ENCODE measurements at regions not wholly inside any gene's neighbourhood (a gene's known extent, or its start where the extent isn't known, plus 50 kb on each side); places are given as distances from the start of the nearest gene placed in this dataset.
A peak's percentile ranks its signal among the peaks of the same experiment; 100 is the strongest.
"Not testable (repeated sequence)": the region's sequence is repeated elsewhere in the genome, so short reads cannot be mapped to it uniquely, and the experiment has no call there.

DNA sequence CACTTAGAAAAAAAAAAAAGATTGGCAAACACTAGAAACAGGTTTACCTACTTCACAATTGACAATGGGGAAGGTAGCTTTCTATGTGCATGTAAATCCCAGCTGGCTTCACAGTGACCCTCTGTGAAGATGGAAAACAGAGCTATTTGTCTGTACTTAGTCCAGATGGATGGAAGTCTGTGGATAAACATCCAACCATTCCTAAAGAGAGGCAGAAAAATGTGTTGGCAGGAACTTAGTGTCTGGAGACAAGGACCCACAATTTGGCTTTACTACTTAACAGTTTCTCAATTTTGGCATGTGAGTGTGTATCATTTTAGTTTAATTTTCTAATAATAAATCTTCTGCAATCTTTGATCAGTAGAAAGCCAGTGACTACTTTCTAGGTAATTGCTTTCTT, 154.4 kb downstream of the RAD51AP2 start:
- DNase-seq (ENCODE audit: low spot score): no peak
- Histone ChIP-seq H3K27me3 (no peaks in the 10 kb centered on the region), H3K36me3 (replicated peaks; ENCODE audit: insufficient read depth, low read depth) (no peaks in the 10 kb centered on the region), H3K4me2 (no peak overlapping the region), H3K4me3 (no peak overlapping the region), H3K9me3 (ENCODE audit: low read depth) (no peaks in the 10 kb centered on the region), H3K27ac (no peak overlapping the region), H4K20me1 (ENCODE audit: insufficient read depth, poor library complexity, severe bottlenecking) (no peaks in the 10 kb centered on the region), H3K9me2 (replicated peaks; ENCODE audit: insufficient read depth) (no peaks in the 10 kb centered on the region), H2AFZ (no peak overlapping the region), H3K79me2 (no peaks in the 10 kb centered on the region), H3K4me1 (ENCODE audit: insufficient read depth) (no peaks in the 10 kb centered on the region)
- no peak for TF ChIP-seq CTCF (IDR thresholded peaks at IDR 0.05; ENCODE audit: poor library complexity)
- TF ChIP-seq EZH2phosphoT487 (IDR thresholded peaks at IDR 0.05; ENCODE audit: low read depth, severe bottlenecking, unreplicated experiment): no peak
- no peak for TF ChIP-seq EZH2 (IDR thresholded peaks at IDR 0.05; ENCODE audit: borderline replicate concordance)

- Histone ChIP-seq H3K36me3 (replicated peaks; ENCODE audit: insufficient read depth, low read depth) (no peaks in the 10 kb centered on the region), H3K4me1 (ENCODE audit: insufficient read depth) (no peaks in the 10 kb centered on the region), H3K79me2 (no peaks in the 10 kb centered on the region), H2AFZ (no peak overlapping the region), H3K9me3 (ENCODE audit: low read depth) (no peaks in the 10 kb centered on the region), H4K20me1 (ENCODE audit: insufficient read depth, poor library complexity, severe bottlenecking) (no peaks in the 10 kb centered on the region), H3K4me3 (no peak overlapping the region), H3K4me2 (no peak overlapping the region), H3K9me2 (replicated peaks; ENCODE audit: insufficient read depth) (no peaks in the 10 kb centered on the region), H3K27me3 (no peaks in the 10 kb centered on the region), H3K27ac (no peak overlapping the region)
- DNase-seq (ENCODE audit: low spot score): no peak
- TF ChIP-seq EZH2phosphoT487 (IDR thresholded peaks at IDR 0.05; ENCODE audit: low read depth, severe bottlenecking, unreplicated experiment) (no peak), CTCF (IDR thresholded peaks at IDR 0.05; ENCODE audit: poor library complexity) (no peak), EZH2 (IDR thresholded peaks at IDR 0.05; ENCODE audit: borderline replicate concordance) (no peak)
- 78% methylated on average over 1 of the region's 1 CpG for WGBS (ENCODE audit: low lambda C conversion rate, missing lambda C conversion rate)
Measured at GRCh38 chr2:17362956-17363355, 155.3 kb downstream of the RAD51AP2 start.

- H3K79me2 ChIP-seq: no peaks in the 10 kb centered on the region
- H3K36me3 ChIP-seq (replicated peaks; ENCODE audit: insufficient read depth, low read depth): no peaks in the 10 kb centered on the region
- no peaks in the 10 kb centered on the region for H3K9me3 ChIP-seq (ENCODE audit: low read depth)
- H3K27me3 ChIP-seq: no peaks in the 10 kb centered on the region
- WGBS (ENCODE audit: low lambda C conversion rate, missing lambda C conversion rate): 78% methylated on average over 6 of the region's 6 CpGs
- no peak for DNase-seq (ENCODE audit: low spot score)
- peak overlapping the region; percentile 41 for H3K4me2 ChIP-seq
- no peak overlapping the region for H3K4me3 ChIP-seq
- H3K4me1 ChIP-seq (ENCODE audit: insufficient read depth): no peaks in the 10 kb centered on the region
- no peak overlapping the region for H3K27ac ChIP-seq
- no peaks in the 10 kb centered on the region for H4K20me1 ChIP-seq (ENCODE audit: insufficient read depth, poor library complexity, severe bottlenecking)
- no peaks in the 10 kb centered on the region for H3K9me2 ChIP-seq (replicated peaks; ENCODE audit: insufficient read depth)
- no peak overlapping the region for H2AFZ ChIP-seq
- no peak for TF ChIP-seq EZH2phosphoT487 (IDR thresholded peaks at IDR 0.05; ENCODE audit: low read depth, severe bottlenecking, unreplicated experiment)
- TF ChIP-seq CTCF (IDR thresholded peaks at IDR 0.05; ENCODE audit: poor library complexity): no peak
Measured at GRCh38 chr2:17355608-17356329, 162.5 kb downstream of the RAD51AP2 start.

- Histone ChIP-seq H3K36me3 (replicated peaks; ENCODE audit: insufficient read depth, low read depth) (no peaks in the 10 kb centered on the region), H3K27ac (no peak overlapping the region), H3K9me2 (replicated peaks; ENCODE audit: insufficient read depth) (no peaks in the 10 kb centered on the region), H3K79me2 (no peaks in the 10 kb centered on the region), H3K4me3 (no peak overlapping the region), H3K4me1 (ENCODE audit: insufficient read depth) (no peaks in the 10 kb centered on the region), H3K9me3 (ENCODE audit: low read depth) (no peaks in the 10 kb centered on the region), H3K4me2 (no peak overlapping the region), H2AFZ (no peak overlapping the region), H4K20me1 (ENCODE audit: insufficient read depth, poor library complexity, severe bottlenecking) (no peaks in the 10 kb centered on the region), H3K27me3 (no peaks in the 10 kb centered on the region)
- DNase-seq (ENCODE audit: low spot score): no peak
- TF ChIP-seq CTCF (IDR thresholded peaks at IDR 0.05; ENCODE audit: poor library complexity): no peak
- no peak for TF ChIP-seq EZH2phosphoT487 (IDR thresholded peaks at IDR 0.05; ENCODE audit: low read depth, severe bottlenecking, unreplicated experiment)
- TF ChIP-seq EZH2 (IDR thresholded peaks at IDR 0.05; ENCODE audit: borderline replicate concordance): no peak
Measured at GRCh38 chr2:17353263-17353662, 165.0 kb downstream of the RAD51AP2 start.

GRCh38 chr2:17342692-17343091, 175.5 kb downstream of the RAD51AP2 start:
- H3K4me2 ChIP-seq; H3K27ac ChIP-seq; H3K9me2 ChIP-seq (replicated peaks; ENCODE audit: insufficient read depth); H3K79me2 ChIP-seq; H3K9me3 ChIP-seq (ENCODE audit: low read depth); DNase-seq (ENCODE audit: low spot score); H4K20me1 ChIP-seq (ENCODE audit: insufficient read depth, poor library complexity, severe bottlenecking); H2AFZ ChIP-seq; H3K4me1 ChIP-seq (ENCODE audit: insufficient read depth); H3K27me3 ChIP-seq; H3K4me3 ChIP-seq; H3K36me3 ChIP-seq (replicated peaks; ENCODE audit: insufficient read depth, low read depth): not testable (repeated sequence)
- 57% methylated on average over 4 of the region's 4 CpGs for WGBS (ENCODE audit: low lambda C conversion rate, missing lambda C conversion rate)

Data from hepatocyte (in vitro differentiated cells).